ENCODE measurements at regions not wholly inside any gene's neighbourhood (a gene's known extent, or its start where the extent isn't known, plus 50 kb on each side); places are given as distances from the start of the nearest gene placed in this dataset.
A peak's percentile ranks its signal among the peaks of the same experiment; 100 is the strongest.

DNA sequence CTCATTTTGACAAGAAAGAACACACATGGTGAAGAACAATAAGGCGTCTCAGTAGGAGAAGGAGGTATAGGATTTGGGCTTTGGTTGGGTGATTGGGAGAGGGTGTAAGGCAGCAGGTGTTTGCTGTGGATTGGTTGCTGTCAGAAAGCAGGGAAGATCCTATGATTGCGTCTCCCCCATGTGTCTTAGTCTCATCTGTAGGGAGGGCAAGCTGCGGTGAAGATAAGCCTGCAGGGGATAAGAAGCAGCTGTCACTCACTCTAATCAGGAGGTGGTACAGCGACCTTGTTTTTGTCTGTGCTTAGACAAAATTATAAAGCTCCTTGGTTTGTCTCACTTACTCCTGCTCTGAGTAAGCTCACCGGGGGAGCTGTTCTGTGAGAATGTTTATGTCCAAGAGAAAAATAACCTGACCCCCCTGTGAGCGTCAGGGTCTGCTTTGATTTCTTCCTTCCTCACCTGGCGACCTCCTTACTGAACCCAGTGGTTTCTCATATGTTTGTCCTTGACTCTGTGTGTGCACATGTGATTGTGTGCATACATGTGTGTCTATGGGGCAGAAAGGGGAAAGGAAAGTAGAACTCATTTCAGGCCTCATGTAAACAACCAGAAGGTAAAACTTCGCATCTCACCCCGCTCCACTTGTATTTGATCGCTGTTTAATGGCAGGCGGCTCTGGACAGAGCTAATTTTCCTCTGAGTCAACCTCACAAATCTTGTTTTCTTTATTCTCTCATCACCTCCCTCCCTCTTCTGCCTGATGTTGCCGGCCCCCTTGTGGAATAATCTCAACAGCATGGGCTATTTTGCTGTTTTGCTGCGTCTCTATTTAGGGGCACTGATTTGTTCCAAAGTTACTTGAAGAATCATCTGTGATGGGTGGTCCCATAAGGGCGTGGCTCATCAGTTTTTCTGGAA lies 105.6 kb downstream of the TENT4A start:
- TF ChIP-seq, protein P1, sequence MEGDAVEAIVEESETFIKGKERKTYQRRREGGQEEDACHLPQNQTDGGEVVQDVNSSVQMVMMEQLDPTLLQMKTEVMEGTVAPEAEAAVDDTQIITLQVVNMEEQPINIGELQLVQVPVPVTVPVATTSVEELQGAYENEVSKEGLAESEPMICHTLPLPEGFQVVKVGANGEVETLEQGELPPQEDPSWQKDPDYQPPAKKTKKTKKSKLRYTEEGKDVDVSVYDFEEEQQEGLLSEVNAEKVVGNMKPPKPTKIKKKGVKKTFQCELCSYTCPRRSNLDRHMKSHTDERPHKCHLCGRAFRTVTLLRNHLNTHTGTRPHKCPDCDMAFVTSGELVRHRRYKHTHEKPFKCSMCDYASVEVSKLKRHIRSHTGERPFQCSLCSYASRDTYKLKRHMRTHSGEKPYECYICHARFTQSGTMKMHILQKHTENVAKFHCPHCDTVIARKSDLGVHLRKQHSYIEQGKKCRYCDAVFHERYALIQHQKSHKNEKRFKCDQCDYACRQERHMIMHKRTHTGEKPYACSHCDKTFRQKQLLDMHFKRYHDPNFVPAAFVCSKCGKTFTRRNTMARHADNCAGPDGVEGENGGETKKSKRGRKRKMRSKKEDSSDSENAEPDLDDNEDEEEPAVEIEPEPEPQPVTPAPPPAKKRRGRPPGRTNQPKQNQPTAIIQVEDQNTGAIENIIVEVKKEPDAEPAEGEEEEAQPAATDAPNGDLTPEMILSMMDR (IDR thresholded peaks at IDR 0.05; ENCODE audit: control extremely low read depth, extremely low read depth, low read depth, missing control alignments), result no peak
- ChIA-PET CTCF (interaction anchor here (1.1 to 3.0 kb wide), 7 partner anchors 10 to 936 kb away, joined by 3 to 10 read pairs (median 4); no protein-coding TSS in a partner anchor), POLR2A (no interaction called here)
- no peak for DNase-seq (ENCODE audit: extremely low spot score)

DNA sequence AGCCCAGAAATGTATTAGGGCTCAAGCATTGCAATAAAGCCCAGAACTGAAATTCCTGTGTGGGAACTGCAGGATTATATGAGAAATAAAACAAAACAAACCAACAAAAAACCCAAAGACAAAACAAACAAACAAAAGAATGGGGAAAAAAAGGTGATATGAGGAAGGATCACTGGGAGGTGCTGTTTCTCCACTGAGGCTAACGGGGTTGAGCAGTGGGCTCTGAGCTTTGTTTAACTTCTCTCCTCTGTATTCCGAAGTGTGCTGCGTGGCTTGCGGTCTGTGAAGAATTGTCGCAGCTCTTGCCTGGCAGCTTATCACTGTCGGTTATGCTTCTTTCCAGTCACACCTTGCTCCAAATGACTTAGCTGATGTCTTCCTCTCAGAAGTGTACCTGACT lies 106.3 kb downstream of the TENT4A start:
- ChIA-PET CTCF (interaction anchor here (1.1 to 3.0 kb wide), 7 partner anchors 10 to 937 kb away, joined by 3 to 10 read pairs (median 4); no protein-coding TSS in a partner anchor), POLR2A (no interaction called here)
- TF ChIP-seq, protein P1 (IDR thresholded peaks at IDR 0.05; ENCODE audit: control extremely low read depth, extremely low read depth, low read depth, missing control alignments), result no peak
- DNase-seq (ENCODE audit: extremely low spot score), result no peak

DNA sequence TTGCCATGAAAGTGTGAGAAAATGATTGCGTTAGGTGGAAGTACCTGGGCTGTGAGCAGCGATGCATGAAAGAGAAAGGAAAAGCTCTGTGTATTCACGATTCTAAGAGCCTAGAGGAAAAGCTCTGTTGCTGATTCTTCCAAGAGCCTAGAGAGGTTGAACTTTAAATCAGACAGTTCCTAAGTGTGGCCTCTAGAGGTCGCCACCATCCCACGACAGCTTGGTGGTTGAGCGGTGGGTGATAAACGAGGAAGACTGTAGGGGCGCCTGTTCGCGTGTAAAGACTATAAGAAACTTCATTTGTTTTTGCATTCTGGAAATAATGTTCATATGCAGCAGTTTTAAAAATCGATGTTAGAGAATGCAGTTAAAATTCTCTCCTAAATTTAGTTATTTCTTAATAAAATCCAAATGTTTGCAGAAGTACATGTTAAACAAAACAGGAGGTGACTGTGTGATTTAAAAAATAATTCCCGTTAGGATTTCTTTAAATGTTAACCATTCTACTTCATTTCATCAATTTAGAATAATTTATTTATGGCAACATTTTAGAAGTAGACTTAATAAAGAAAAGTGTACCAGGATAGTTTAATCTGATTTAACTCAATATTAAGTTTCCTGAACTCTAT lies 107.7 kb downstream of the TENT4A start:
- ChIA-PET CTCF (interaction anchor here (1.1 to 3.0 kb wide), 5 partner anchors 12 to 938 kb away, joined by 3 to 10 read pairs (median 4); no protein-coding TSS in a partner anchor), POLR2A (no interaction called here)
- peak; percentile 59 for DNase-seq (ENCODE audit: extremely low spot score)
- TF ChIP-seq, protein P1 (IDR thresholded peaks at IDR 0.05; ENCODE audit: control extremely low read depth, extremely low read depth, low read depth, missing control alignments), result peak; percentile 46

DNA sequence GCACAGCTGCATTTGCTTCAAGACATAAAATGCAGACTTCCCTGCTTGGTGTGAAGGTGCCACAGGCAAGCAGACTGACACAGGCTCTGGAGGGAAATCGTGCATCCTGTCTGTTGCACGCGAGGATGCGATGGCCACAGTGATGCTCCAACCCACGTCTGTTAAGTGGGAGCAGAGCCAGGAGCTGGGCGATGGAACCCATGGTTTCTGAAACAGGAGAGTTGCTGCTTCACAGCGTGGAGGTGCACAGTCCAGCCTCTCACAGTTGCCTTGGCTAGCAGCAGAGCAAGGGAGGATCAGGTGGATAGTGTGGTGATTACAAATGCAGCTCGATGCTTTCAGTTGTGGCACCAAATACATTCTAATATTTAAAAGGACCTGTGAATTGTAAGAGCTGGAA lies 108.8 kb downstream of the TENT4A start:
- DNase-seq (ENCODE audit: extremely low spot score), result no peak
- CTCF ChIA-PET, result interaction anchor here (1.3 to 3.0 kb wide), 3 partner anchors 19 to 141 kb away, joined by 3 to 10 read pairs (median 5); no protein-coding TSS in a partner anchor
- POLR2A ChIA-PET, result no interaction called here
- TF ChIP-seq, protein P1 (IDR thresholded peaks at IDR 0.05; ENCODE audit: control extremely low read depth, extremely low read depth, low read depth, missing control alignments), result no peak

DNA sequence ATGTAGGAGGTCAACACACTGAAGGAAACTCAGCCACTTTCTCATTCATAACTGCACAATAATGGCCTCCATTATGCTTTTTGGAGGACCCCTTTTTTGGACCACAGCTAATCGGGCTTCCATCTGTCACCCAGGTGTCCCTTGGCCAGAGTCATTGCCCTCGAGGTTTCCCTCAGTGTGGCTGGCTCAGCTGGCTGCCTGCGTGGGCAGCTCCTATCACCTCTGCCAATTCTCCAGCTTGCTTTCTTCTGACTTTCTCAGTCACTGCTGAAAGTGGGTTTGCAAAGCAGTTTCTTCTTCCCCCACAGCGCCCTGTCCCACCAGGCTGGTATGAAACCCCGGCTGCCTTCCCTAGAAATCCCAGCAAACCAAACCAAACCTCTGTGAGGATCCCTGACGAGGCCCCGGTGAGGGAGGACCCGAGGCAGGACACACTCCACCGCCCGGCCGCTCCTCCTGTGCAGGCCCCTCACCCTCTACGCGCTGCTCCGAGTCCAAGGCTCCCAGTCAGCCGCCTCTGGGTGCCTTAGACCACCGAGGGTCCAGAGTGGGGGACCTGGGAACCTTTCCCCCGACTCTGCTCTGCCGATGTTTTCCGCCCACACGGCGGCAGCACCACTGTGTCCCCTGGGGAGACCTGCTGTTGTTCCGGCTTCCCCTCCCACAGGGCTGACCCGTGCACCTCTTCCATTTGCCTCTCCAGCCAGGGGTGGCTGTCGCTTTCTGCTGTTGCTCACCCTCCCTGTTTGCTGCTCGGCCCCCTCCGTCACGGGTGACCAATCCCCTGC lies 109.5 kb downstream of the TENT4A start:
- ChIA-PET POLR2A (no interaction called here), CTCF (interaction anchor here (1.3 to 1.4 kb wide), 2 partner anchors 29 to 140 kb away, joined by 3 to 5 read pairs; no protein-coding TSS in a partner anchor)
- no peak for DNase-seq (ENCODE audit: extremely low spot score)
- TF ChIP-seq, protein P1 (IDR thresholded peaks at IDR 0.05; ENCODE audit: control extremely low read depth, extremely low read depth, low read depth, missing control alignments), result no peak

DNA sequence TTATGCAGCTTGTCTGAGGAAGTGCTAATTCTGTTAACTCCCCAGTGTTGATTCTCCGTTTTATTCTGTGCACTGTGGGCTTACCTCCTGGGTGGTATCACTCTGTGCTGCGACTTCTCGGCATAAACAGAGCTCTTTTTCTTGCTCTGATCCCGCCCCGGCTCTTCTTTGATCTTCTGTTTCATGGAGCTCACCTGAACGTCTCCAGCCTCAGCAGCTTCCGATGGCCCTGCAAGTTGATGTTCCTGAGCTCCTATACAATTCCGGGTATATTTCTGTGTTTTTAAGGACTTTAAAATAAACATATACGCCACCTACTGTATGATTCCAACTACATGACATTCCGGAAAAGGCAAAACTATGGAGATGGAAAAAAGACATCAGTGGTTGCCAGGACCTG lies 110.8 kb downstream of the TENT4A start:
- TF ChIP-seq, protein P1 (IDR thresholded peaks at IDR 0.05; ENCODE audit: control extremely low read depth, extremely low read depth, low read depth, missing control alignments), result no peak
- no peak for DNase-seq (ENCODE audit: extremely low spot score)
- ChIA-PET CTCF (interaction anchor here (2.1 kb wide), 1 partner anchor 13 kb away, joined by 7 read pairs; no protein-coding TSS in a partner anchor), POLR2A (no interaction called here)

All from GM10248 (cell line).